A204.1 (cell line): ENCODE measurements at regions not wholly inside any gene's neighbourhood (a gene's known extent, or its start where the extent isn't known, plus 50 kb on each side); places are given as distances from the start of the nearest gene placed in this dataset.

Source experiments
- FAIRE-seq: peaks from 2 replicates; lab custom pipeline; 2012; peaks lifted over from hg19 to GRCh38; lab: Jason Lieb, UNC

DNA sequence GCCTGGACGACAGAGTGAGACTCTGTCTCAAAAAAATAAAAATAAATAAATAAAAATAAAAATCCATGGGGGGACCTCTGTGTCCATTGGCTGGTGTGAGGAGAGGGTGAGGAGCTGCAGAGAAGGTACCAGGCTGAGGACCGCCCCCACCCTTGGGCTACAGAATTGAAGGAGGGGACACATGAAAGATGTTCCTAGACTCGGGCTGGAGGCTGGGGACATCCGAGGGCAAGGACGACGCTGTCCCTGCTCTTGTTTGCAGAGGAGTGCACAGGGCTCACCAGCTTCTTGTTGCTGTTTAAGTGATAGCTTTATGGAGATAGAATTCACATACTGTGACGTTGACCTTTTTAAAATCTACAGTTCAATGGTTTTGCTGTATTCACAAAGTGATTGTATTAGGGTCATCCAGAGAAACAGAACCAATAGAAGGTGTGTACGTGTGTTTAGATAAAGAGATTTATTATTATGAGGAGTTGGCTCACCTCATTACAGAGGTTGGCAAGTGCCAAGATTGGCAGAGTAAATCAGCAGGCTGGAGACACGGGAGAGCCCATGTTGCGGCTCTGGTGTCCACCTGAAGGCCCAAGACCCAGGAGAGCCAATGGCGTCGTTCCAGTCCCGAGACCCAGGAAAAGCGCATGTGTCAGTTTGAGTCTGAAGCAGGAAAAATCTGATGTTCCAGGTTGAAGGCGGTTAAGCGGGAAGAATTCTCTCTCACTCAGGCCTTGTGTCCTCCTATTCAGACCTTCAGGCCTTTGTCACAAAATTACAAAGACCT is 320.7 kb downstream of the SEC14L1 start:
- FAIRE-seq = no peak

- FAIRE-seq = no peak
Measured at GRCh38 chr17:77462090-77462489, 321.3 kb downstream of the SEC14L1 start.

DNA sequence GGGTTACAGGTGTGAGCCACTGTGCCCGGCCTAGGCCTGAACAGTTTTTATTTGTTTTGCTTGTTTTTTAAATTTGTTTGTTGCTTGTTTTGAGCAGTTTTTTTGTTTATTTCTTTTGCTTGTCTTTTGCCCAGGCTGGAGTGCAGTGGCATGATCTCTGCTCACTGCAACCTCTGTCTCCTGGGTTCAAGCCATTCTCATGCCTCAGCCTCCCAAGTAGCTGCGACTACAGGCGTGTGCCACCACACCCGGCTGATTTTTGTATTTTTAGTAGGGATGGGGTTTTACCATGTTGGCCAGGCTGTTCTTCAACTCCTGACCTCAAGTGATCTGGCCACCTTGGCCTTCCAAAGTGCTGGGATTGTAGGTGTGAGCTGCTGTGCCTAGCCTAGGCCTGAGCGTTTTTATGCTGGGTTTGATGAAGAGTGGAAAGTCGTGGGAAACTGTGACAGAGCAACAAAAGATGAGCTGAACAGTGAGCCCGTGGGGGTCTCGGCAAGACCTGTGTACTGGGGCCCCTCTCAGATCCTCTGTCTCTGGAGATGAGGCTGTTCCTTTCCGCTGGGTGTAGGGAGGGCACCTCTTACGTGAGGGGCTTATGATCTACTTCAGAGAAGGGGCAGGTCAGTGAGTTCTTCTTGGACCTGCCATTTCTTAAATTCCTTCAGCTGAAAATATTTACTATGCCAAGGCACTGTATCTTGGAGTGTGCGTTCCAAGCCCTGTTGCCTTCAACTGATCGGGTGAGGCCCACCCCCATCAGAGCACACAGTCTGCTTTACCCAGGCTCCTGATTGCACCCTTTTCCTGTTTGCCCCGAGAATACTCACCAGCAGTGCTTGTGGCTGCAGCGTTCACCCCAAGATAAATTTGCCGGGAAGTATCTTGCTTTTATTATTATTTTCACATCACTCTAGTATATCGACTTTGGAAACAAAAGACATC is 322.1 kb downstream of the SEC14L1 start:
- no peak for FAIRE-seq

GRCh38 chr17:77464988-77465357 is 324.2 kb downstream of the SEC14L1 start:
- no peak for FAIRE-seq

GRCh38 chr17:77465358-77466041 is 324.7 kb downstream of the SEC14L1 start:
- no peak for FAIRE-seq

- no peak for FAIRE-seq
Measured at GRCh38 chr17:77466140-77466539, 325.4 kb downstream of the SEC14L1 start.

- FAIRE-seq = no peak
Measured at GRCh38 chr17:77466596-77467223, 325.9 kb downstream of the SEC14L1 start.

GRCh38 chr17:77467521-77467920 is 326.8 kb downstream of the SEC14L1 start:
- FAIRE-seq = no peak

DNA sequence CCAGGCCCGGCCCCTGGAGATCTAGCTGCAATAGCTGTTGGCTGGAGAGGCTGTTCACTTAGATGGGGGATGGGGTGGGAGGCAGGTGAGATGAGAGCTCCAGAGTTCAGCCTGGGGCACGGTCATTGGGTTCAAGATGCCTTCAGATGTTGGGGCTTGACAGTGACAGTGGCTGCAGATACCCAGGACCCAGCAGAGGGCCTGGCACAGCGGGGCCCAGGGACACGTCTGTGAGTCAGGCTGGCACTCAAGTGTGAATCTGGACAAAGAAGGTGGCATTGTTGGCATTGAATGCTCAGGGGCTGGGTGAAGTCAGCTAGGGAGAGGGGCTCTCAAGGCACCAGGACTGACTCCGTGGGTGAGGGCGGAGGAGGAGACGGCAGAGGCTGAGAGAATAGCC is 328.1 kb downstream of the SEC14L1 start:
- no peak for FAIRE-seq

DNA sequence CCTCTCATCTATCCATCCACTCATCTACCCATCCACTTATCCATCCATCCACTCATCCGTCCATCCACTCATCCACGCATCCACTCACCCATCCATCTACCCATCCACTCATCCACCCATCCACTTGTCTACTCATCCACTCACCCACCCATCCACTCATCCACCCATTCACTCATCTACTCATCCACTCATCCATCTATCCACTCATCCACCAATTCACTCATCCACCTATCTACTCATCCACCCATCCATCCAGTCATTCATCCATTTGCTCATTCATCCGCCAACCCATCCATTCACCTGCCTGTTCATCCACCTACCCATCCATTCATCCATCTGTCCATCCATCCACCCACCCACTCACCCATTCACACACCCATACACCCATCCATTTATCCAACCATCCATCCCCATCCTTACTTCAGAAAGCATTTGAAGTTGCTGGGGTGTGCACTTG is 329.6 kb downstream of the SEC14L1 start:
- FAIRE-seq = no peak

- no peak for FAIRE-seq
Measured at GRCh38 chr17:77470800-77471733, 330.3 kb downstream of the SEC14L1 start.

- no peak for FAIRE-seq
Measured at GRCh38 chr17:77471984-77472461, 331.3 kb downstream of the SEC14L1 start.

DNA sequence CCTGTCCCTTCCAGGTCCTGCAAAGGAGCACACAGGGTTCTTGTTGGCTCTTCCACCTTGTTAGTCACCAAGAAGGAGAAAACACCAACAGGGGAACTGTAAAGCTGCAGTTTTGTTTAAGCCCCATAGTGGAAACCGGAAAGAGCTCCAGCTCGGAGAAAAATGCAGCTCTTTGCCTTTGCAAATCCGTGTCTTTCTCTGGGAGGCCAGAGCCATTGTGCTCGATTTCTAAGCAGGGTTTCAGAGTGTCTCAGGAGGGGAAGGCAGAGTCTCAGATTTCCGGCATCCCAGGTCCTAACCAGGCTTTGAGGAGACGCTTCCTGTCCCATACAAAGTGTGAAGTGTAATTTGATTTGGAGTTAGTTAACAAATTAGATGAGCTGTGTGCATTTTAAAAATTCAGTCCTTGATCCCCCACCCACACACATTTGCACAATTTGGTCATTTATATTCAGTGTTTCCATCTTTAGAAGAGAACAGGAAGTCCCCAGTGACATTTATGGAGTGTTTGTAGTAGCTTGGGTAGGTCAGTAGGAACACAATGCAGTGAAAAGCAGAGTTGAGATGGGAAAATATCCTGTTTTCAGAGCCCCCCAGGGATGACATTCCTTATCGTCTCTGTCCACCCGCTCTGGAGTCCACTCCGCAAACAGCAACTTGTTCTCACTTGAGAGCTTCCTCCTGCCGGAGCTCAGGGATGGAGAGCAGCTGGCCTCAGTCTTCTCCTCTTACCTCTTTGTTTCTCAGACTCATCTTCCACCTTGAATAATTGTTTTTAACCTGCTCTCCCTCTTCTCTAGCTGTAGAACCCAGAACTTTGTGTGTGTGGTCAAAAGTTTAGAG is 331.9 kb downstream of the SEC14L1 start:
- FAIRE-seq = no peak

- FAIRE-seq = no peak
Measured at GRCh38 chr17:77473615-77474226, 333.0 kb downstream of the SEC14L1 start.

- no peak for FAIRE-seq
Measured at GRCh38 chr17:77474292-77474988, 333.7 kb downstream of the SEC14L1 start.

DNA sequence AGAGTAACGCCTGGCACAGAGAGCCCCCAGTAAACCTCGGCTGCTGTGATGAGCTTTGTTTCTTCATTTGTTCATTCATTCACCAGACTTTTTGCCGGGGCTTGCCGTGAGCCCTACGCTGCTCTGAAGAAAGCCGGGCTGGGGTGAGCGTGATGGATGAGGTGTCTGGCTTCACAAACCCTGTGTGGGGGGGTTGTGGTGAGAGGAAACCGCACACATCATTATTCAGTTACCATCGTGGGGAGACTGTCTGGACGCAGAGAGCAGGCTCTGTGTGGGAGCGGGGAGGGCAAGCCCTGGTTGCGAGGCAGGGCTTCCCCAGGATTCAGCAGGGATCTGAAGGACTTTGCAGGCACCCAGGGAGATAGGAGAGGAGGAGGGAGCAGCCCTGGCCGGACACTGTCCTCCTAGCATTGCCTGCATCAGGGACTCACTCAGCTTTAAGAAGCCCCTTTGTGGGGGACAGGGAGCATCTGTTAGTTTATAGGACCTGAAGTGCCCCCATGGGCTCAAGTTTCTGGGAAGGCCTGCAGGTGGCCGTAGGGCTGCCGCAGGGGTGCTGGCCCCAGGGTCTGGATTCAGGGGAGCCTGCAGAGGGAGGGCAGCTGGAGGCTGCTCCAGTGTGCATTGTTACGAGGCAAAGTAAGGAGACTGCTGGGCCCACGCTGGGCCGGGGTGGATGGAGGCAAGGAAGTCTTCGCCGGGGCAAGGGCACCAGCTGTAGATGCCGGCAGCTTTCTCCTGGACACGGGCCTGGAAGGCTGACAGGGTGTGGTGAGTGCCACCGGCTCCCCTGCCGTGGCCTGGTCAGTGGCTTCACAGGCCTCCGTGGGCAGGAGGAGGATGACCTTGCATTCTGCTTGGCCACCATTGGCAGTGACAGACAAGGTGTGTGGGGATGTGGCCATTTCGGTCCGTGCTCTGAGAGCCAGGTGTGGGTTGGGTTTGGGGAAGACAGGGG is 334.5 kb downstream of the SEC14L1 start:
- FAIRE-seq = no peak

DNA sequence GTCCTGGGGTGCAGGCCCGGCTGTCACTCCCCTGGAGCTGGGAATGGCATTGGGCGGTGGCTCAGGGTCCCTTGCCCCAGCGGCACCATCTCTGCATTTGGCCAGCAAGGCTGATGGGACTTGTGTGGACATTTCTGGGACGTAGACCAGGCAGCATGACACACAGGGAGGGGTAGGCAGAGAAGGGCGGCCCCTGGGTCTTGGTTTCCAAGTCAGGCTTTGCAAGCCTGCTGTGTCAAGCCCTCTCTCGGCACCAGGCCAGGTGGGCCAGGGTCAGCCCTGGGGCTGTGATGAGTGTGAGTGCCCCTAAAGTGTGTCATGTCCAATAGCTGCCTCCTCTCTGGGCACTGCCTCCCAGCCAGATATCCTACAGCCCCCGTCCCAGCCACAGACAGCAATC is 335.2 kb downstream of the SEC14L1 start:
- FAIRE-seq = no peak

GRCh38 chr17:77476498-77476897 is 335.7 kb downstream of the SEC14L1 start:
- no peak for FAIRE-seq
